Fibroblast of villous mesenchyme (primary cell): ENCODE measurements at regions not wholly inside any gene's neighbourhood (a gene's known extent, or its start where the extent isn't known, plus 50 kb on each side); places are given as distances from the start of the nearest gene placed in this dataset.

ENCODE experiments used
- DNase-seq: peaks from one replicate; pipeline ENCODE4 v3.0.0-alpha.2; 2010; ENCODE audit warnings: low read depth
- H3K4me3 ChIP-seq: 2 replicates; pipeline ENCODE4 v1.5.1; 2011; ENCODE audit warnings: low read depth, mild to moderate bottlenecking, low read length
- CTCF ChIP-seq: IDR thresholded peaks from 2 replicates; pipeline ENCODE4 v1.5.1; 2012; ENCODE audit warnings: low read depth, mild to moderate bottlenecking, low read length; ENCODE audit not compliant: insufficient read depth

GRCh38 chr9:87088192-87088591 is 140.9 kb upstream of the GAS1 start:
- no peak overlapping the region for H3K4me3 ChIP-seq
- no peak for DNase-seq
- no peak for TF ChIP-seq CTCF

GRCh38 chr9:87088621-87089365 is 141.5 kb upstream of the GAS1 start:
- TF ChIP-seq CTCF, result no peak
- no peak for DNase-seq
- no peak overlapping the region for H3K4me3 ChIP-seq

GRCh38 chr9:87089506-87089905 is 142.2 kb upstream of the GAS1 start:
- TF ChIP-seq CTCF, result no peak
- H3K4me3 ChIP-seq, result no peak overlapping the region
- DNase-seq, result no peak

GRCh38 chr9:87089929-87090328 is 142.6 kb upstream of the GAS1 start:
- TF ChIP-seq CTCF, result no peak
- no peak overlapping the region for H3K4me3 ChIP-seq
- DNase-seq, result no peak

- no peak overlapping the region for H3K4me3 ChIP-seq
- no peak for TF ChIP-seq CTCF
- DNase-seq, result no peak
Measured at GRCh38 chr9:87093777-87094176, 146.5 kb upstream of the GAS1 start.

- no peak for DNase-seq
- TF ChIP-seq CTCF, result no peak
- H3K4me3 ChIP-seq, result no peak overlapping the region
Measured at GRCh38 chr9:87095951-87096350, 148.6 kb upstream of the GAS1 start.

GRCh38 chr9:87096506-87096905 is 149.2 kb upstream of the GAS1 start:
- TF ChIP-seq CTCF, result no peak
- no peak overlapping the region for H3K4me3 ChIP-seq
- no peak for DNase-seq
